ENCODE measurements at regions not wholly inside any gene's neighbourhood (a gene's known extent, or its start where the extent isn't known, plus 50 kb on each side); places are given as distances from the start of the nearest gene placed in this dataset.

GRCh38 chrX:65948103-65948502, 91.8 kb downstream of the VSIG4 start:
- Histone ChIP-seq H3K36me3 (ENCODE audit: control insufficient read depth in 2 of 2, extremely low read depth in 1 of 2, insufficient read depth in 2 of 2, low read length in 2 of 2) (no peaks in the 10 kb centered on the region), H4K20me1 (replicated peaks; ENCODE audit: control insufficient read depth, extremely low read depth, insufficient read depth, low read length) (no peaks in the 10 kb centered on the region), H3K9me1 (replicated peaks; ENCODE audit: control insufficient read depth, extremely low read depth, insufficient read depth, low read length) (no peaks in the 10 kb centered on the region), H3K9me3 (replicated peaks; ENCODE audit: control insufficient read depth, insufficient read depth, low read length) (no peaks in the 10 kb centered on the region), H3K79me2 (ENCODE audit: control insufficient read depth, insufficient read depth, low read length) (no peaks in the 10 kb centered on the region), H3K4me3 (replicated peaks in 1 of 3; ENCODE audit: insufficient read depth in 1 of 3, low read depth in 1 of 3, low read length in 3 of 3) (no peak overlapping the region), H2AFZ (ENCODE audit: low read depth, low read length) (no peak overlapping the region), H3K9ac (replicated peaks; ENCODE audit: extremely low read depth, insufficient read depth, low read length) (no peak overlapping the region), H3K4me2 (ENCODE audit: insufficient read depth, low read length) (no peak overlapping the region), H3K4me1 (ENCODE audit: control insufficient read depth, extremely low read depth, insufficient read depth, low read length) (no peaks in the 10 kb centered on the region), H3K27me3 (ENCODE audit: control insufficient read depth in 2 of 2, insufficient read depth in 2 of 2, low read length in 2 of 2) (no peaks in the 10 kb centered on the region), H3K27ac (ENCODE audit: insufficient read depth, low read depth, low read length) (no peak overlapping the region)
- no TSS peak for BruUV-seq (replicated peaks)
- intact Hi-C loops (cut with micrococcal nuclease): no loop called here
- dilution Hi-C loops (cut with MboI; ENCODE audit: extremely low pct_ligation_motif_present, low sequenced_read_pairs): no loop called here
- CTCF ChIA-PET: no interaction called here
- FAIRE-seq: no peak
- TF ChIP-seq, protein P1, sequence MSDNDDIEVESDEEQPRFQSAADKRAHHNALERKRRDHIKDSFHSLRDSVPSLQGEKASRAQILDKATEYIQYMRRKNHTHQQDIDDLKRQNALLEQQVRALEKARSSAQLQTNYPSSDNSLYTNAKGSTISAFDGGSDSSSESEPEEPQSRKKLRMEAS (IDR thresholded peaks at IDR 0.05; ENCODE audit: insufficient read depth, insufficient read length): no peak
- no peak for TF ChIP-seq GATA2 (IDR thresholded peaks at IDR 0.05; ENCODE audit: insufficient read depth, insufficient read length, low read depth, low read length)
- no peak for TF ChIP-seq JUN (IDR thresholded peaks at IDR 0.05; ENCODE audit: borderline replicate concordance, insufficient read depth, insufficient read length, low read depth)
- no peak for TF ChIP-seq POLR2A (IDR thresholded peaks at IDR 0.05; ENCODE audit: low read depth, low read length)
- TF ChIP-seq MYC (IDR thresholded peaks at IDR 0.05; ENCODE audit: low read depth, low read length): no peak
- TF ChIP-seq FOS (IDR thresholded peaks at IDR 0.05; ENCODE audit: borderline replicate concordance, insufficient read depth, low read length): no peak
- no peak for TF ChIP-seq EZH2 (IDR thresholded peaks at IDR 0.05; ENCODE audit: borderline replicate concordance, low read depth, low read length, severe bottlenecking)
- no peak for TF ChIP-seq CTCF (IDR thresholded peaks at IDR 0.05; ENCODE audit: extremely low read depth in 1 of 2, insufficient read depth in 1 of 2, low read depth in 1 of 2, low read length in 2 of 2)
- TF ChIP-seq POLR2AphosphoS5 (IDR thresholded peaks at IDR 0.05; ENCODE audit: insufficient read depth, low read depth, low read length): no peak
- no peak for DNase-seq (ENCODE audit: low read depth, low spot score)
- POLR2A ChIA-PET: no interaction called here
